ENCODE measurements at regions not wholly inside any gene's neighbourhood (a gene's known extent, or its start where the extent isn't known, plus 50 kb on each side); places are given as distances from the start of the nearest gene placed in this dataset.

GRCh38 chr15:95737060-95737459, 593.4 kb upstream of the NR2F2 start:
- Histone ChIP-seq H3K9me2 (replicated peaks; ENCODE audit: low read depth, low read length) (no peaks in the 10 kb centered on the region), H3K9me3 (ENCODE audit: insufficient read depth, low read depth, low read length) (no peaks in the 10 kb centered on the region), H3K36me3 (ENCODE audit: insufficient read depth, low read length) (no peaks in the 10 kb centered on the region), H2AFZ (ENCODE audit: low read length) (no peak overlapping the region), H3F3A (ENCODE audit: low read depth) (no peaks in the 10 kb centered on the region), H3K27me3 (ENCODE audit: insufficient read depth, low read length, poor library complexity, severe bottlenecking) (peaks cover 28% of the 10 kb centered on the region), H4K20me1 (ENCODE audit: insufficient read depth, low read length, poor library complexity, severe bottlenecking) (no peaks in the 10 kb centered on the region), H3K79me2 (ENCODE audit: insufficient read depth, low read length) (no peaks in the 10 kb centered on the region), H3K4me3 (ENCODE audit: low read length, poor library complexity, severe bottlenecking) (no peak overlapping the region), H3K4me1 (ENCODE audit: insufficient read depth, low read length, poor library complexity, severe bottlenecking) (peaks cover 27% of the 10 kb centered on the region), H3K9ac (ENCODE audit: low read depth, low read length, poor library complexity, severe bottlenecking) (no peak overlapping the region), H3K4me2 (ENCODE audit: low read depth, low read length, poor library complexity, severe bottlenecking) (no peak overlapping the region)
- TF ChIP-seq CTCF (conservative IDR thresholded peaks at IDR 0.05; ENCODE audit: low read length) (no peak), EZH2phosphoT487 (IDR thresholded peaks at IDR 0.05; ENCODE audit: borderline replicate concordance) (no peak)

GRCh38 chr15:95739131-95739530, 591.4 kb upstream of the NR2F2 start:
- H4K20me1 ChIP-seq (ENCODE audit: insufficient read depth, low read length, poor library complexity, severe bottlenecking), result no peaks in the 10 kb centered on the region
- peaks cover 20% of the 10 kb centered on the region for H3K27me3 ChIP-seq (ENCODE audit: insufficient read depth, low read length, poor library complexity, severe bottlenecking)
- H2AFZ ChIP-seq (ENCODE audit: low read length), result no peak overlapping the region
- H3K79me2 ChIP-seq (ENCODE audit: insufficient read depth, low read length), result no peaks in the 10 kb centered on the region
- H3K9me2 ChIP-seq (replicated peaks; ENCODE audit: low read depth, low read length), result no peaks in the 10 kb centered on the region
- no peak overlapping the region for H3K9ac ChIP-seq (ENCODE audit: low read depth, low read length, poor library complexity, severe bottlenecking)
- H3K4me3 ChIP-seq (ENCODE audit: low read length, poor library complexity, severe bottlenecking), result no peak overlapping the region
- H3K9me3 ChIP-seq (ENCODE audit: insufficient read depth, low read depth, low read length), result no peaks in the 10 kb centered on the region
- TF ChIP-seq CTCF (conservative IDR thresholded peaks at IDR 0.05; ENCODE audit: low read length) (no peak), EZH2phosphoT487 (IDR thresholded peaks at IDR 0.05; ENCODE audit: borderline replicate concordance) (no peak)
- H3F3A ChIP-seq (ENCODE audit: low read depth), result no peaks in the 10 kb centered on the region
- peaks cover 21% of the 10 kb centered on the region for H3K4me1 ChIP-seq (ENCODE audit: insufficient read depth, low read length, poor library complexity, severe bottlenecking)
- H3K36me3 ChIP-seq (ENCODE audit: insufficient read depth, low read length), result no peaks in the 10 kb centered on the region
- H3K4me2 ChIP-seq (ENCODE audit: low read depth, low read length, poor library complexity, severe bottlenecking), result no peak overlapping the region

DNA sequence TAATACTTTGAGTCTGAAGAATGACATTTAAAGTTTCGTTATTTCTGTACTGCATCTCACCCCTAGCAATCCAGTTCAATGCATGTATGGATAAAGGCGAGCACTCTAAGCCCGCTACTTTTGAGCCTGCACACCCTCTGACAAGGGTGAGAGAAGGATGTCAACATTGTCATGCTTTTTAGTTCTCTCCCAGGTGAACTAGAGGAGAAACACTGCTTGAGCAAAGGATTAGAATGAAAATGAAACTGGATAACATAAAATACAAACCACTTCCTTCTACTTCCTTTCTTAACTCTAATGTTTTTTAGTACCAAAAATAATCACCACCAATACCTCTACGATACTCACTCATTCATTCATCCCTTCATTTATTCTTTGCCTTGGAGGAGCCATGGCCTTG, 588.7 kb upstream of the NR2F2 start:
- TF ChIP-seq EZH2phosphoT487 (IDR thresholded peaks at IDR 0.05; ENCODE audit: borderline replicate concordance) (no peak), CTCF (conservative IDR thresholded peaks at IDR 0.05; ENCODE audit: low read length) (no peak)
- peak overlapping the region; percentile 52 for H3K4me2 ChIP-seq (ENCODE audit: low read depth, low read length, poor library complexity, severe bottlenecking)
- H3K4me3 ChIP-seq (ENCODE audit: low read length, poor library complexity, severe bottlenecking), result no peak overlapping the region
- H3K36me3 ChIP-seq (ENCODE audit: insufficient read depth, low read length), result no peaks in the 10 kb centered on the region
- no peaks in the 10 kb centered on the region for H3F3A ChIP-seq (ENCODE audit: low read depth)
- H3K79me2 ChIP-seq (ENCODE audit: insufficient read depth, low read length), result no peaks in the 10 kb centered on the region
- H3K9me2 ChIP-seq (replicated peaks; ENCODE audit: low read depth, low read length), result no peaks in the 10 kb centered on the region
- H3K9me3 ChIP-seq (ENCODE audit: insufficient read depth, low read depth, low read length), result no peaks in the 10 kb centered on the region
- peaks cover 8% of the 10 kb centered on the region for H3K4me1 ChIP-seq (ENCODE audit: insufficient read depth, low read length, poor library complexity, severe bottlenecking)
- H3K27me3 ChIP-seq (ENCODE audit: insufficient read depth, low read length, poor library complexity, severe bottlenecking), result peaks cover 20% of the 10 kb centered on the region
- H4K20me1 ChIP-seq (ENCODE audit: insufficient read depth, low read length, poor library complexity, severe bottlenecking), result no peaks in the 10 kb centered on the region
- peak overlapping the region; percentile 68; the same call in 1 of the 2 replicates for H2AFZ ChIP-seq (ENCODE audit: low read length)
- no peak overlapping the region for H3K9ac ChIP-seq (ENCODE audit: low read depth, low read length, poor library complexity, severe bottlenecking)
